GM12872 (cell line): ENCODE measurements at regions not wholly inside any gene's neighbourhood (a gene's known extent, or its start where the extent isn't known, plus 50 kb on each side); places are given as distances from the start of the nearest gene placed in this dataset.

Experiments
- CTCF ChIP-seq: IDR thresholded peaks from 3 replicates; pipeline ENCODE4 v1.5.1; 2011; ENCODE audit warnings: low read depth, mild to moderate bottlenecking, low read length, moderate library complexity; ENCODE audit not compliant: insufficient read depth

- no peak for TF ChIP-seq CTCF
These were observed 115.5 kb downstream of the TMCO5A start for GRCh38 chr15:38049891-38050290.

DNA sequence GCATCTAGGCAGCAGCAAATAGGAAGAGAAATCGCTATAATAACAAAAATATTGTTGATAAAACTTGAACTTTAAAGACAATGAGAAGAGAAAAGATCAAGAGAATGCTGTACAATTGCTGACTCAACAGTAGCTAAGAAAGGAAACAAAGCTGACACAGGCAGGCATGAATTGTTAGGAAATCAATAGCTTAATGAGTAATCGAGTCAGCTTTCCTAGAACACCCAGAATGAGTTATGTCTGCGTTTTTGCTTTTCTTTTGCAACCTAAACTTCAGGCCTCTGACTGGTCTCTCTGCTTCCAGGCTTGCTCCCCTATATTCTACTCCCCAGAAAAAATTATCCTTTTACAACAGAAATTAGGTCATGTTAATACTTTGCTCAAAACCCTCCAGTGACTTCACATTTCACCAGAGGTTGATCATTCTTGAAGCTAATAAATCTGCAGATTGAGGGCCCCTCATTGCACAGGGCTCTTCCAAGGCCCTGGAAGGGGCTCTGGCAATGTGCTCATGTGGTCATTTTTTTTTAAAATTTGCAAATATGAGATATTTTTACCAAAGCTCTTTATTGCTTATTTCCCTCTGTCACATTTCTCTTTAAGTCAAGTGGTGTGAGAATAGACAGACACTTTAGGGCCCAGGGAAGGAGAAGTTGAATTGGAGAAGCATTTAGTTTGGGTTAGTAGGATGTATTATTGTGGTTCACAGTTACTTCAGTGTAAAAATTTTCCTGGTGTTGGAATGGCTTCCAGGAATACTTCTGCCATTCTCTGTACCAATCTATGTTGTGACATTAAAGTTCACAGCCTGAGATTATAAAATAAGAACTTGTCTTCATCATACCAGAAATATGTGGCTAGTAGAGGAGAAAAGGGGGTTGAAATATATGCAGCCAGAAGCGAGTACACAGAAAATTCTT is 116.3 kb downstream of the TMCO5A start:
- no peak for TF ChIP-seq CTCF

DNA sequence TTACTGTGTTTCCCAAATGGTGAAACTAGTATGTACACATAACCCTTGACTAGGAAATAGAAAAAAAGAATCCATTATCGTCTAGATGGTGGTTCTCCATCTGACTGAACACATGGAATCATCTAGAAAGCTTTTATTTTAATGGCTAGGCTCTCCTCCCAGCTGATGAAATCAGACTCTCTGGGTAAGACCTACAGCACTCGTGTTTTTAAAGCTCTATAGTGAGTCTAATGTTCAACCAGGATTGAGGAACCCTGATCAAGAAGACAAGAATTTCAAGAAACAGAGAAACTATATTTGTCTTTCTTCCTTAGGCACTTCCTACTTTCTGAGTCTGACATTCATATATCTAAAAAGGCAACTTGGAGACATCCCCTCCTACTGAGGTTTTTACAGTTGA is 118.8 kb downstream of the TMCO5A start:
- TF ChIP-seq CTCF: no peak

DNA sequence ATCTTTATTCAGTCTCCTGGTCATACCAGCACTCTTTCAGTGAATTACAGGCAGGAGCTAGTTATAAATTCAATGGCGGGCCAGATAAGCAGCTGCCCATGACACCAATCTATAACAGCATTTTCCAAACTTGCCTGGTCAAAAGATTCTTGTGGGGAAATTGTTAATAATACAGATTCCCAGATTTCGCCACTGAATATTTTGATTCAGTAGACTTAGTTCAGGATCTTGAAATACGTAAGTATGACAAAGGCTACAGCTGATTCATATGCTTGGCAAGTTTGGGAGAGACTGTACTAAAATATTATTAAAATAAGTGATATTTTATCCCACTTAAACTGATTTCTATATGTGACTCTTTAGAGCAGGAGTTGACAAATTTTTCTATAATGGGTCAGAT is 119.3 kb downstream of the TMCO5A start:
- no peak for TF ChIP-seq CTCF

GRCh38 chr15:38054488-38054887 is 120.0 kb downstream of the TMCO5A start:
- no peak for TF ChIP-seq CTCF

DNA sequence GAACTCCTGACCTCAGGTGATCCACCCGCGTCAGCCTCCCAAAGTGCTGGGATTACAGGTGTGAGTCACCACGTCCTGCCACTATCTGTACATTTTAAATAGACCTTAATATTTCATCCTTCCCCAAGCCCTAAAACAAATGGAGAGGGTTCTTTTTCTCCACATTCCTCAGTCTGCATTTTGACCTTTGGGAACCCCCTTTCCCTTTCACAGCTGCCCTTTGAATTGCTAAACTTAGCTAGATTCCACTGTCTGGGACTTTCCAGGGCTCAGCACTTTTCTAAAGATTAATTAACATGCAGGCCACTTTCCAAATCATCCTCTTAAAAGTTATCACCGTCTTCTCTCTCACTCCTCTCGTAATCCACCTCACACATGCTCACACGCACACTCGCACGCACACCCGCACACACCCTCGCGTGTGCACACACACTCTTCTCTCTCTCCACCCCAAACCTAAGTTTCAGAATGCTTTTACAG is 124.2 kb downstream of the TMCO5A start:
- TF ChIP-seq CTCF: no peak

- no peak for TF ChIP-seq CTCF
These were observed 125.2 kb downstream of the TMCO5A start for GRCh38 chr15:38059665-38060064.
